ENCODE measurements at regions not wholly inside any gene's neighbourhood (a gene's known extent, or its start where the extent isn't known, plus 50 kb on each side); places are given as distances from the start of the nearest gene placed in this dataset.

DNA sequence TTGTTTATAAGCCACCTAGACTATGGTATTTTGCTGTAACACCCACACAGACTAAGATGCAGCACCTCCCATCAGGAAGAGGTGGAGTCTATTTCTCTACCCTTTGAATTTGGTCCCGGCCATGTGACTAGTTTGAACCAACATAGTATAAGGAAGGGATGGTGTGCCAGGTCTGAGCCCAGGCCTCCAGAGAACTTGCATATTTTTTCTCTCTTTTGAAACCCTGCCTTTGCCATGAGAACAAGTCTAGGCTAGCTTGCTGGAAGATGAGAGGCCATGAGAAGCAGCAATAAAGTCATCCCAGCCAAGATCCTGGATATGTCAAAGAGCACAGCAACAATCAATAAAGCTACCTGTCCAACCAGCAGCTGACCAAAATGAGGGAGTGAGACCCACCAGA is 63.0 kb upstream of the ANKEF1 start:
- H3K79me2 ChIP-seq (replicated peaks; ENCODE audit: insufficient read depth), result no peaks in the 10 kb centered on the region
- no peak overlapping the region for H3K4me2 ChIP-seq
- H3F3A ChIP-seq (replicated peaks; ENCODE audit: low read depth), result no peaks in the 10 kb centered on the region
- no peaks in the 10 kb centered on the region; the same call in 2 of the 3 replicates for H3K9me3 Mint-ChIP-seq
- 0 out of 2 replicates have a peak, but pooled peaks cover 6% of the 10 kb centered on the region for H3K9me2 ChIP-seq (ENCODE audit: insufficient read depth)
- no peak overlapping the region for H3K27ac ChIP-seq (ENCODE audit: low read depth)
- no peaks in the 10 kb centered on the region for H3K36me3 Mint-ChIP-seq (ENCODE audit: low read depth)
- H3K36me3 ChIP-seq (ENCODE audit: insufficient read depth), result no peaks in the 10 kb centered on the region
- DNase-seq (ENCODE audit: low spot score), result no peak
- no peak overlapping the region for H2AFZ ChIP-seq
- no peak for ATAC-seq
- H3K27me3 ChIP-seq (ENCODE audit: insufficient read depth), result no peaks in the 10 kb centered on the region
- H3K4me3 Mint-ChIP-seq, result no peak overlapping the region
- no peaks in the 10 kb centered on the region for H3K4me1 ChIP-seq (ENCODE audit: insufficient read depth)
- H3K4me3 ChIP-seq, result no peak overlapping the region
- H3K4me1 Mint-ChIP-seq, result no peaks in the 10 kb centered on the region
- no peaks in the 10 kb centered on the region for H3K27me3 Mint-ChIP-seq (ENCODE audit: insufficient read depth, low read depth, poor library complexity)
- H4K20me1 ChIP-seq (replicated peaks; ENCODE audit: insufficient read depth), result no peaks in the 10 kb centered on the region
- TF ChIP-seq EZH2phosphoT487 (IDR thresholded peaks at IDR 0.05; ENCODE audit: unreplicated experiment), result no peak
- TF ChIP-seq, protein P1, sequence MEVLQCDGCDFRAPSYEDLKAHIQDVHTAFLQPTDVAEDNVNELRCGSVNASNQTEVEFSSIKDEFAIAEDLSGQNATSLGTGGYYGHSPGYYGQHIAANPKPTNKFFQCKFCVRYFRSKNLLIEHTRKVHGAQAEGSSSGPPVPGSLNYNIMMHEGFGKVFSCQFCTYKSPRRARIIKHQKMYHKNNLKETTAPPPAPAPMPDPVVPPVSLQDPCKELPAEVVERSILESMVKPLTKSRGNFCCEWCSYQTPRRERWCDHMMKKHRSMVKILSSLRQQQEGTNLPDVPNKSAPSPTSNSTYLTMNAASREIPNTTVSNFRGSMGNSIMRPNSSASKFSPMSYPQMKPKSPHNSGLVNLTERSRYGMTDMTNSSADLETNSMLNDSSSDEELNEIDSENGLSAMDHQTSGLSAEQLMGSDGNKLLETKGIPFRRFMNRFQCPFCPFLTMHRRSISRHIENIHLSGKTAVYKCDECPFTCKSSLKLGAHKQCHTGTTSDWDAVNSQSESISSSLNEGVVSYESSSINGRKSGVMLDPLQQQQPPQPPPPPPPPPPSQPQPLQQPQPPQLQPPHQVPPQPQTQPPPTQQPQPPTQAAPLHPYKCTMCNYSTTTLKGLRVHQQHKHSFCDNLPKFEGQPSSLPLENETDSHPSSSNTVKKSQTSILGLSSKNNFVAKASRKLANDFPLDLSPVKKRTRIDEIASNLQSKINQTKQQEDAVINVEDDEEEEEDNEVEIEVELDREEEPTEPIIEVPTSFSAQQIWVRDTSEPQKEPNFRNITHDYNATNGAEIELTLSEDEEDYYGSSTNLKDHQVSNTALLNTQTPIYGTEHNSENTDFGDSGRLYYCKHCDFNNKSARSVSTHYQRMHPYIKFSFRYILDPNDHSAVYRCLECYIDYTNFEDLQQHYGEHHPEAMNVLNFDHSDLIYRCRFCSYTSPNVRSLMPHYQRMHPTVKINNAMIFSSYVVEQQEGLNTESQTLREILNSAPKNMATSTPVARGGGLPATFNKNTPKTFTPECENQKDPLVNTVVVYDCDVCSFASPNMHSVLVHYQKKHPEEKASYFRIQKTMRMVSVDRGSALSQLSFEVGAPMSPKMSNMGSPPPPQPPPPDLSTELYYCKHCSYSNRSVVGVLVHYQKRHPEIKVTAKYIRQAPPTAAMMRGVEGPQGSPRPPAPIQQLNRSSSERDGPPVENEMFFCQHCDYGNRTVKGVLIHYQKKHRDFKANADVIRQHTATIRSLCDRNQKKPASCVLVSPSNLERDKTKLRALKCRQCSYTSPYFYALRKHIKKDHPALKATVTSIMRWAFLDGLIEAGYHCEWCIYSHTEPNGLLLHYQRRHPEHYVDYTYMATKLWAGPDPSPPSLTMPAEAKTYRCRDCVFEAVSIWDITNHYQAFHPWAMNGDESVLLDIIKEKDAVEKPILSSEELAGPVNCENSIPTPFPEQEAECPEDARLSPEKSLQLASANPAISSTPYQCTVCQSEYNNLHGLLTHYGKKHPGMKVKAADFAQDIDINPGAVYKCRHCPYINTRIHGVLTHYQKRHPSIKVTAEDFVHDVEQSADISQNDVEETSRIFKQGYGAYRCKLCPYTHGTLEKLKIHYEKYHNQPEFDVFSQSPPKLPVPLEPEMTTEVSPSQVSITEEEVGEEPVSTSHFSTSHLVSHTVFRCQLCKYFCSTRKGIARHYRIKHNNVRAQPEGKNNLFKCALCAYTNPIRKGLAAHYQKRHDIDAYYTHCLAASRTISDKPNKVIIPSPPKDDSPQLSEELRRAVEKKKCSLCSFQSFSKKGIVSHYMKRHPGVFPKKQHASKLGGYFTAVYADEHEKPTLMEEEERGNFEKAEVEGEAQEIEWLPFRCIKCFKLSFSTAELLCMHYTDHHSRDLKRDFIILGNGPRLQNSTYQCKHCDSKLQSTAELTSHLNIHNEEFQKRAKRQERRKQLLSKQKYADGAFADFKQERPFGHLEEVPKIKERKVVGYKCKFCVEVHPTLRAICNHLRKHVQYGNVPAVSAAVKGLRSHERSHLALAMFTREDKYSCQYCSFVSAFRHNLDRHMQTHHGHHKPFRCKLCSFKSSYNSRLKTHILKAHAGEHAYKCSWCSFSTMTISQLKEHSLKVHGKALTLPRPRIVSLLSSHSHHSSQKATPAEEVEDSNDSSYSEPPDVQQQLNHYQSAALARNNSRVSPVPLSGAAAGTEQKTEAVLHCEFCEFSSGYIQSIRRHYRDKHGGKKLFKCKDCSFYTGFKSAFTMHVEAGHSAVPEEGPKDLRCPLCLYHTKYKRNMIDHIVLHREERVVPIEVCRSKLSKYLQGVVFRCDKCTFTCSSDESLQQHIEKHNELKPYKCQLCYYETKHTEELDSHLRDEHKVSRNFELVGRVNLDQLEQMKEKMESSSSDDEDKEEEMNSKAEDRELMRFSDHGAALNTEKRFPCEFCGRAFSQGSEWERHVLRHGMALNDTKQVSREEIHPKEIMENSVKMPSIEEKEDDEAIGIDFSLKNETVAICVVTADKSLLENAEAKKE (CRISPR knock-in tag; IDR thresholded peaks at IDR 0.05), result no peak
- no peak for TF ChIP-seq CREB1 (CRISPR knock-in tag; IDR thresholded peaks at IDR 0.05; ENCODE audit: low read depth)
- TF ChIP-seq POLR2AphosphoS5 (IDR thresholded peaks at IDR 0.05; ENCODE audit: low read depth), result no peak
- TF ChIP-seq, protein P2, sequence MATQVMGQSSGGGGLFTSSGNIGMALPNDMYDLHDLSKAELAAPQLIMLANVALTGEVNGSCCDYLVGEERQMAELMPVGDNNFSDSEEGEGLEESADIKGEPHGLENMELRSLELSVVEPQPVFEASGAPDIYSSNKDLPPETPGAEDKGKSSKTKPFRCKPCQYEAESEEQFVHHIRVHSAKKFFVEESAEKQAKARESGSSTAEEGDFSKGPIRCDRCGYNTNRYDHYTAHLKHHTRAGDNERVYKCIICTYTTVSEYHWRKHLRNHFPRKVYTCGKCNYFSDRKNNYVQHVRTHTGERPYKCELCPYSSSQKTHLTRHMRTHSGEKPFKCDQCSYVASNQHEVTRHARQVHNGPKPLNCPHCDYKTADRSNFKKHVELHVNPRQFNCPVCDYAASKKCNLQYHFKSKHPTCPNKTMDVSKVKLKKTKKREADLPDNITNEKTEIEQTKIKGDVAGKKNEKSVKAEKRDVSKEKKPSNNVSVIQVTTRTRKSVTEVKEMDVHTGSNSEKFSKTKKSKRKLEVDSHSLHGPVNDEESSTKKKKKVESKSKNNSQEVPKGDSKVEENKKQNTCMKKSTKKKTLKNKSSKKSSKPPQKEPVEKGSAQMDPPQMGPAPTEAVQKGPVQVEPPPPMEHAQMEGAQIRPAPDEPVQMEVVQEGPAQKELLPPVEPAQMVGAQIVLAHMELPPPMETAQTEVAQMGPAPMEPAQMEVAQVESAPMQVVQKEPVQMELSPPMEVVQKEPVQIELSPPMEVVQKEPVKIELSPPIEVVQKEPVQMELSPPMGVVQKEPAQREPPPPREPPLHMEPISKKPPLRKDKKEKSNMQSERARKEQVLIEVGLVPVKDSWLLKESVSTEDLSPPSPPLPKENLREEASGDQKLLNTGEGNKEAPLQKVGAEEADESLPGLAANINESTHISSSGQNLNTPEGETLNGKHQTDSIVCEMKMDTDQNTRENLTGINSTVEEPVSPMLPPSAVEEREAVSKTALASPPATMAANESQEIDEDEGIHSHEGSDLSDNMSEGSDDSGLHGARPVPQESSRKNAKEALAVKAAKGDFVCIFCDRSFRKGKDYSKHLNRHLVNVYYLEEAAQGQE (IDR thresholded peaks at IDR 0.05; ENCODE audit: unreplicated experiment), result no peak
- no peak for TF ChIP-seq NANOG (IDR thresholded peaks at IDR 0.05; ENCODE audit: borderline replicate concordance)
- no peak for TF ChIP-seq ETS1 (IDR thresholded peaks at IDR 0.05)
- TF ChIP-seq, protein P3, sequence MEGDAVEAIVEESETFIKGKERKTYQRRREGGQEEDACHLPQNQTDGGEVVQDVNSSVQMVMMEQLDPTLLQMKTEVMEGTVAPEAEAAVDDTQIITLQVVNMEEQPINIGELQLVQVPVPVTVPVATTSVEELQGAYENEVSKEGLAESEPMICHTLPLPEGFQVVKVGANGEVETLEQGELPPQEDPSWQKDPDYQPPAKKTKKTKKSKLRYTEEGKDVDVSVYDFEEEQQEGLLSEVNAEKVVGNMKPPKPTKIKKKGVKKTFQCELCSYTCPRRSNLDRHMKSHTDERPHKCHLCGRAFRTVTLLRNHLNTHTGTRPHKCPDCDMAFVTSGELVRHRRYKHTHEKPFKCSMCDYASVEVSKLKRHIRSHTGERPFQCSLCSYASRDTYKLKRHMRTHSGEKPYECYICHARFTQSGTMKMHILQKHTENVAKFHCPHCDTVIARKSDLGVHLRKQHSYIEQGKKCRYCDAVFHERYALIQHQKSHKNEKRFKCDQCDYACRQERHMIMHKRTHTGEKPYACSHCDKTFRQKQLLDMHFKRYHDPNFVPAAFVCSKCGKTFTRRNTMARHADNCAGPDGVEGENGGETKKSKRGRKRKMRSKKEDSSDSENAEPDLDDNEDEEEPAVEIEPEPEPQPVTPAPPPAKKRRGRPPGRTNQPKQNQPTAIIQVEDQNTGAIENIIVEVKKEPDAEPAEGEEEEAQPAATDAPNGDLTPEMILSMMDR (conservative IDR thresholded peaks at IDR 0.05; ENCODE audit: low read depth in 2 of 2), result no peak
- no peak for TF ChIP-seq JUNB (IDR thresholded peaks at IDR 0.05; ENCODE audit: unreplicated experiment)
- TF ChIP-seq ZNF114 (CRISPR knock-in tag; IDR thresholded peaks at IDR 0.05), result no peak
- TF ChIP-seq STAT1 (IDR thresholded peaks at IDR 0.05; ENCODE audit: unreplicated experiment), result no peak
- no peak for TF ChIP-seq EZH2 (IDR thresholded peaks at IDR 0.05; ENCODE audit: low read depth, unreplicated experiment)
- no peak for TF ChIP-seq ZNF331 (CRISPR knock-in tag; IDR thresholded peaks at IDR 0.05; ENCODE audit: low read depth)
- H3K27ac Mint-ChIP-seq, result no peak overlapping the region
